ENCODE measurements at regions not wholly inside any gene's neighbourhood (a gene's known extent, or its start where the extent isn't known, plus 50 kb on each side); places are given as distances from the start of the nearest gene placed in this dataset.

GRCh38 chr17:22411185-22411784 is 719.0 kb downstream of the KCNJ18 start:
- TF ChIP-seq CTCF (IDR thresholded peaks at IDR 0.05; ENCODE audit: borderline replicate concordance, control extremely low read depth, extremely low read depth, insufficient read depth, missing control alignments), result no peak
- DNase-seq (ENCODE audit: low spot score), result no peak
- in situ Hi-C loops (cut with MboI; ENCODE audit: low sequenced_read_pairs, unreplicated experiment), result no loop called here

DNA sequence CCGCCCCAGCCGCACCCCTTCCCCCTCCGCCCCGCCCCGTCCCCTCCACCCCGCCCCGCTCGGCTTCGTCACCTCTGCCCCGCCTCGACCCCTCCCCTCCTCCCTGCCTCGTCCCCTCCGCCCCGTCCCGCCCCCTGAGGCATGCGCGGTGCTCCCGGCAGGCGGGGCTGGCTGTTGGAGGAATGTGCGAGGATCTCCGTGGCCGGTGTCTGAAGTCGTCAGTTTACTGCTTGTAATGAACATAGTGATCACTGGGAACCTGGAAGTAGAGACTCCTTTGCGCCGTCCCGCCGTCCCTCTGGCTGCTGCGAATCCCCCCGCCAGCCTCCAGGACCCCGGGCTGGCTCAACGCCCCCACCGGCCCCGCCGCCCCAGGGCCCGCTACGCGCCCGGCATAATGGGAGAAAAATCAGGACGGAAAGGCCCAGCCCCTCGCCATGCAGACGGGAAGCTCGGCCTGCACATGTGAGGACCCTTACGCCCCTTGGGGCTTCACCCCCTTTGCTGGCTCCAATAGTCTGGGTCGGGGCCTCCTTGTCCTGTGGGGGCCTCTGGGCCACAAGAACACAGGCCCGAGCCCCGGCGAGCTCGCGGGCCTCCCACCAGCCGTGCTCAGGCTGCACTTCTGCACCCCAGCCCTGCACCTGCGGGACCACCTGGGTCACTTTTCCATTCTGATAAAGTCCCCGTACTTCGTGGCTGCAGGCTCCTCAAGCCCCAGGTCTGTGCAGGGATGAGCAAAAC is 743.1 kb downstream of the KCNJ18 start:
- TF ChIP-seq CTCF (IDR thresholded peaks at IDR 0.05; ENCODE audit: borderline replicate concordance, control extremely low read depth, extremely low read depth, insufficient read depth, missing control alignments), result no peak
- in situ Hi-C loops (cut with MboI; ENCODE audit: low sequenced_read_pairs, unreplicated experiment), result no loop called here
- DNase-seq (ENCODE audit: low spot score), result no peak

DNA sequence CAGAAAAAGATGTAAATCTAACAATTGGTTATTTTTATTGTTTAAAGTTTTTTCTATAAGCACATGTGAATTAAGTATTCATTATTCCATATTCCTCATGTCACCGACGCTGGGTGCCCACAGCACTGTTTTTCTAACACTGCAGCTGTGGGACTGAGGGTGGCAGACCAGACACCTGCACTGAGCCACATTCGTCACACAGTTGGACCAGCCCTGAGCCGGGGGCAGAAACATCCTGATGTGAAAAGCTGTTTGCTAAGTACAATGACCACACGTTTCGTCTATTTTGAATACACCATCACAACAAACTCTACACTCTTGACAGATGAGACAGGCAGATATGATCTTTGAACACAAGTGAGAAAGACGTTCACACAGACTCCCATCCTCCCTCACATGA is 749.5 kb downstream of the KCNJ18 start:
- in situ Hi-C loops (cut with MboI; ENCODE audit: low sequenced_read_pairs, unreplicated experiment), result no loop called here
- DNase-seq (ENCODE audit: low spot score), result no peak
- TF ChIP-seq CTCF (IDR thresholded peaks at IDR 0.05; ENCODE audit: borderline replicate concordance, control extremely low read depth, extremely low read depth, insufficient read depth, missing control alignments), result no peak

DNA sequence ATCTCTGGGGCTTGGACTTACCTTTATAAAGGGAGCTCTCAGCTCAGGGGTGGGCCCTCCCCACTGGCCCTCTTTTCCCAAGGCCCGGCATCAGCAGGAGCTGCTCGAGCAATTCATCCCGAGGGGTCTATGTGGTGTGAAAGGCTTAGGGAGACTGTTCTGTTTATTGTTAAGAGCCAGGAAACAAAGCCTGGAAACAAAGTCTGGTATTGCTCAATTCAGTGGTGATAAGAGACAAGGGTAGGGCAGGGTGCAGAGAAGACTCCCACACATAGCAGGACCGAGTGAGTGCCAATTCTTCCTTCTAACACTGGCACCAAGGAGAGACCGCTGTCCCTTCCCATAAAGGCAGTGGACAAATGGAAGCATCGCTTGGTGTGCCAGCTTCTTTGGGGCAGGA is 750.7 kb downstream of the KCNJ18 start:
- no peak for DNase-seq (ENCODE audit: low spot score)
- in situ Hi-C loops (cut with MboI; ENCODE audit: low sequenced_read_pairs, unreplicated experiment), result no loop called here
- TF ChIP-seq CTCF (IDR thresholded peaks at IDR 0.05; ENCODE audit: borderline replicate concordance, control extremely low read depth, extremely low read depth, insufficient read depth, missing control alignments), result no peak

DNA sequence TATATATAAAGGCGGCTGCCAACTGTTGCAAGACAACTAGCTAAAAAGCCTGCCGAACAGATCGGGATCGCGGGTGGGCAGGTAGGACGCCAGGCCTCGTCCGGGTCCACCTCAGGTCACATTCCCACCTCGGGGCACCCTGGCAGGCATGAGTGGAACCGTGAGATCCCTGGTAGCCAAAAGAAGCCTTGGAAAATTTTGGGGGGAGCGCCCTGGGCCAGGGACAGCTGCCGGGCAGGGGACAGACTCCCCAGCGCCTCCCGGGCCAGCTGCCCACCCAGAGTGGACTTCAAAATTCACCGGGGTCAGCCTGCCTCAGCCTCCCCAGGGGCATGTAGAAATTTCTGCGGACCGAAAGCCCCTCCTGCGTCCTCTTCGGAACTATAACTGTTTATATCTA is 760.9 kb downstream of the KCNJ18 start:
- in situ Hi-C loops (cut with MboI; ENCODE audit: low sequenced_read_pairs, unreplicated experiment), result loop anchor here (25.0 kb wide), 1 partner anchor 116 kb away; no protein-coding TSS in a partner anchor
- DNase-seq (ENCODE audit: low spot score), result no peak
- TF ChIP-seq CTCF (IDR thresholded peaks at IDR 0.05; ENCODE audit: borderline replicate concordance, control extremely low read depth, extremely low read depth, insufficient read depth, missing control alignments), result no peak

DNA sequence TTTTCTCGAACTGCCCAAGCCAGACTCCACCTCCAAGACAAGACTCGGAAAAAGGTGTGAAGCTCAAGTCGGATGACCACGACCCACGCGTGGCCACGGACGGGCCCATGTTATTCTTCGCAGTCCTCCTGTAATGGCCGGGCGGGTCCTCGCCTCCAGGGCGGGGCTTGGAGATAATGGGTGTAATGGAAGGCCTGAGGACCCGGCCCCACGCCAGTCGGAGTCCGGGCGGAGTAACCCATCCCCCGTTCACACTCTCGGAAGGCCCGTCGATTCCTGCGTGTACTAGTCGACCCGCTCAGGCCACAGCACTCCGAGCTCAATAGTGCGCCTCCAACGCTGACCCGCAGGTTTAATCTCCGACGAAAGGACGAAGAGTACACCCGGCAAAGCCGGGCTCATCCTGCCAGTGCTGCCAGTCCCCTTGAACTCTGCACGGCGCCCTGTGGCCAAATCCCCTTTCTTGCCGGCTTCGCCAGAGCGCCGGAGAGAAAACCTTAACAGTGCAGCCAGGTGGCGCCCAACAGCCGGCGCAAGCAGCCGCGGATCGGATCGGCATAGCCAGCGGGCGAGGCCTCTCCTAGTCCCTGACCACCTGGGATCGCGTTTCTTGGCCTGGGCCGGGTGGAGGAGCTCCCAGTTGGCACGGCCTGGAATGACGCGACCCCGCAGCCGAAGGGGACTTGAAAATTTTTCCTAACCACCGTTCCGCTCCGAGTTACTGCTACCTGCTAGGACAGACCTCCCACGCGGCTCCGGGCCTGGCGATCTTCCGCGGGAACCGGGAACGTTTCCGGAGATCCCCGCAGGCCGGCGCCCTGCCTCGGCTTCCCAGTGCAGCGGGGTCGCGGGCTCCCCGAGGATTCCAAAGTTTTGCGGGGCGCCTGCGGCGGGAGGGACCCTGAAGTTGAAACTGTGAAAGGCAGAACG is 762.0 kb downstream of the KCNJ18 start:
- no peak for DNase-seq (ENCODE audit: low spot score)
- in situ Hi-C loops (cut with MboI; ENCODE audit: low sequenced_read_pairs, unreplicated experiment), result loop anchor here (25.0 kb wide), 1 partner anchor 117 kb away; no protein-coding TSS in a partner anchor
- no peak for TF ChIP-seq CTCF (IDR thresholded peaks at IDR 0.05; ENCODE audit: borderline replicate concordance, control extremely low read depth, extremely low read depth, insufficient read depth, missing control alignments)
